ENCODE measurements at regions not wholly inside any gene's neighbourhood (a gene's known extent, or its start where the extent isn't known, plus 50 kb on each side); places are given as distances from the start of the nearest gene placed in this dataset.

- TF ChIP-seq ZNF462 (CRISPR knock-in tag; IDR thresholded peaks at IDR 0.05), result no peak
Observed at GRCh38 chr13:80101040-80101439, 239.9 kb downstream of the SPRY2 start (continued).

GRCh38 chr13:80100636-80101035 is 240.3 kb downstream of the SPRY2 start:
- Histone ChIP-seq H4K20me1 (replicated peaks; ENCODE audit: insufficient read depth) (no peaks in the 10 kb centered on the region), H3K79me2 (replicated peaks; ENCODE audit: insufficient read depth) (no peaks in the 10 kb centered on the region), H2AFZ (no peak overlapping the region), H3K9me2 (ENCODE audit: insufficient read depth) (no peaks in the 10 kb centered on the region), H3K27me3 (ENCODE audit: insufficient read depth) (no peaks in the 10 kb centered on the region), H3K4me2 (no peak overlapping the region), H3F3A (replicated peaks; ENCODE audit: low read depth) (no peaks in the 10 kb centered on the region), H3K36me3 (ENCODE audit: insufficient read depth) (no peaks in the 10 kb centered on the region), H3K4me3 (no peak overlapping the region), H3K27ac (ENCODE audit: low read depth) (no peak overlapping the region), H3K4me1 (ENCODE audit: insufficient read depth) (peaks cover 14% of the 10 kb centered on the region)
- DNase-seq (ENCODE audit: low spot score) (no peak), ATAC-seq (no peak)
- Mint-ChIP-seq H3K4me1 (peaks cover 14% of the 10 kb centered on the region; the same call in 2 of the 3 replicates), H3K9me3 (no peaks in the 10 kb centered on the region), H3K27me3 (ENCODE audit: insufficient read depth, low read depth, poor library complexity) (no peaks in the 10 kb centered on the region), H3K4me3 (no peak overlapping the region), H3K36me3 (ENCODE audit: low read depth) (no peaks in the 10 kb centered on the region), H3K27ac (no peak overlapping the region)
- TF ChIP-seq ZNF114 (CRISPR knock-in tag; IDR thresholded peaks at IDR 0.05), result no peak
- TF ChIP-seq POLR2AphosphoS5 (IDR thresholded peaks at IDR 0.05; ENCODE audit: low read depth), result no peak
- TF ChIP-seq ZNF331 (CRISPR knock-in tag; IDR thresholded peaks at IDR 0.05; ENCODE audit: low read depth), result no peak
- no peak for TF ChIP-seq CREB1 (CRISPR knock-in tag; IDR thresholded peaks at IDR 0.05; ENCODE audit: low read depth)
- TF ChIP-seq REST (IDR thresholded peaks at IDR 0.05; ENCODE audit: unreplicated experiment), result no peak
- no peak for TF ChIP-seq STAT1 (IDR thresholded peaks at IDR 0.05; ENCODE audit: unreplicated experiment)
- no peak for TF ChIP-seq ZNF462 (CRISPR knock-in tag; IDR thresholded peaks at IDR 0.05)

Data from GM23338 (cell line).